ENCODE measurements at regions not wholly inside any gene's neighbourhood (a gene's known extent, or its start where the extent isn't known, plus 50 kb on each side); places are given as distances from the start of the nearest gene placed in this dataset.
A peak's percentile ranks its signal among the peaks of the same experiment; 100 is the strongest.

DNA sequence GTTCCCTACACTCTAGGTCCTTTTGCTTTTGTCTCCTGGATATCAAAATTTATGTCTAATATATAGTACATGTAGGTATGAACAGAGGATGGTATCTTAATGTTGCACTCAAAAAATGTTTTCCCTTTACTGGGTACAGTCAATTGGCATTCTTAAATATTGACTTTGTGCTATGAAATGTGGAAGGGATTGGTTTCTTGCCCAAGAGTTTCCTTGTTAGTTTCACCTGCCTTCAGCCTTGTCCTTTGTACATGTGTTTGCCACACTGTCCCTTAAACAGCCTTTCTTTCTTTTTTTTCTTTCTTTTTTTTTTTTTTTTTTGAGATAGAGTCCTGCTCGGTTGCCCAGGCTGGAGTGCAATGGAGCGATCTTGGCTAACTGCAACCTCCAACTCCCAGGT lies 287.1 kb downstream of the SQOR start:
- H3K27ac Mint-ChIP-seq: no peak overlapping the region
- H3K27me3 Mint-ChIP-seq: peaks cover 5% of the 10 kb centered on the region
- no peak overlapping the region for H3K4me3 Mint-ChIP-seq
- no peaks in the 10 kb centered on the region for H3K36me3 Mint-ChIP-seq
- H3K9me3 Mint-ChIP-seq: no peaks in the 10 kb centered on the region
- H3K4me1 Mint-ChIP-seq: no peaks in the 10 kb centered on the region

DNA sequence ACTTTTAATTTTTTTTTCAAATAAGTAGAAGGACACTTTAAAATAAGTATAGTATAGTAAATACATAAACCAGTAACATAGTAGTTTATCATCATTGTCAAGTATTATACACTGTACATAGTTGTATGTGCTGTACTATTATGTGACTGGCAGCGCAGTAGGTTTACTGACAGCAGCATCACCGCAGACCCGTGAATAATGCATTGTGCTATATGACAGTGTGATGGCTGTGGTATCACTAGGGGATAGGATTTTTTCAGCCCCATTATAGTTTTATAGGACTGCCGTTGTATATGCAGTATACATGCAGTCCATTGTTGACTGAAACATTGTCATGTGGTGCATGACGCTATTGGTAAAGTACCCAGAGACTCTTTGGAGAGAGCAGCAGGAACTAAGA lies 306.5 kb downstream of the SQOR start:
- Mint-ChIP-seq H3K4me1 (no peaks in the 10 kb centered on the region), H3K27me3 (peaks cover 10% of the 10 kb centered on the region), H3K9me3 (no peaks in the 10 kb centered on the region), H3K36me3 (no peaks in the 10 kb centered on the region), H3K27ac (no peak overlapping the region), H3K4me3 (no peak overlapping the region)

DNA sequence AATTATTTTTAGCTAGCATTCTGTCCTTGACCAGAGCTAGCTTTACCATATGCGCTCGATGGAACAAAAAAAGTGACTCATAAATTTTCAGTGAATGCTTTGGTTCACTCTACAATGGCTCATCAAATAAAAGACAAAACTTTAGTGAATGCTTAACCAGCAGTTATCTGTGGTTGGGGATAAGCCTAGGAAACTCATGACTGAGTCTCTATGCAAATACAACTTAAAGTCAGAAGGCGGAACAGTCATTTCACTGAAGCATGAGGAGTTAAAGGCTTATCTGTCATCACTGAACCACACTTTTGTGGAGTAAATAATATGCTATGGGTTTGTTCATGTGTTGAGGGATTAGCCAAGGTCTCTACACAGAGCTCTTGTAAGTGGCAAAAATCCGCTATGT lies 308.4 kb downstream of the SQOR start:
- Mint-ChIP-seq H3K4me1 (no peaks in the 10 kb centered on the region), H3K27me3 (peaks cover 3% of the 10 kb centered on the region), H3K27ac (no peak overlapping the region), H3K36me3 (no peaks in the 10 kb centered on the region), H3K4me3 (no peak overlapping the region), H3K9me3 (no peaks in the 10 kb centered on the region)

DNA sequence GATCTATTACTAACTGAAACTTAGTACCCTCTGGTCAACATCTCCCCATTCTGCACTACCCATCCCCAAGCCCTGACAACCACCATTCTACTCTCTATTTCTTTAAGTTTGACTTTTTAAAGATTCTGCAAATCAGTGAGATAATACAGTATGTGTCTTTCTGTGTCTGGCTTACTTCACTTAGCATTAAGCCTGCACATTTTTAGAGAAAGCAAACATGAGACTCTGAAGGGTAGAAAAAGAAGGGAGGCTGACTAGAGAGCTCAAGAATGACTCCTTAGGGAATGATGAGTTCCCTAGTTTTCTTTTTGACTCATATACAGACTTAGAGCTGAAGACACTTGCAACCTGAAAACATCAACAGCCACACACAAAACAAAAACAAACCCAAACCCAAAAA lies 311.3 kb downstream of the SQOR start:
- Mint-ChIP-seq H3K27ac (peak overlapping the region; percentile 18), H3K36me3 (no peaks in the 10 kb centered on the region), H3K4me3 (no peak overlapping the region), H3K4me1 (no peaks in the 10 kb centered on the region), H3K9me3 (no peaks in the 10 kb centered on the region), H3K27me3 (peaks cover 3% of the 10 kb centered on the region)

DNA sequence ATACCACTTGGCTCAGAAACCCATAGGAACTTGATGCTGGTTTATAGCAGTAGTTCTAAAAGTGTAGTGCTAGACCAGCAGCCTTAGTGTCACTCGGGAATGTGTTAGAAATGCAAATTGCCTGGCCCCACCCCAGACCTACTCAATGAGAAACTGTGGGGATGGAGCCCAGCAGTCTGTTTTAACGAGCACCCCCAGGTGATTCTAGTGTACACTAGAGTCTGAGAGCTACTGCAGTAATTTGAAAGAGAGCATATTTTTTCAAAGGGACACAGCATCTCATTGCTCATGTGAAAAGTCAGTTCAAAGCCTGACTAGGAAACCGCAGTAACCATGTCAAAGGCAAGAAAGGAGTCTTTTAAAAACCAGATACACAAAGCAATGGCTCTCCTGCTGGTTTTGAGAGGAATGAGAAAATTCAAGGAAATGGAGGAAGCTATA lies 313.4 kb downstream of the SQOR start:
- peaks cover 3% of the 10 kb centered on the region for H3K27me3 Mint-ChIP-seq
- H3K4me1 Mint-ChIP-seq: no peaks in the 10 kb centered on the region
- no peak overlapping the region for H3K4me3 Mint-ChIP-seq
- H3K36me3 Mint-ChIP-seq: no peaks in the 10 kb centered on the region
- no peaks in the 10 kb centered on the region for H3K9me3 Mint-ChIP-seq
- no peak overlapping the region for H3K27ac Mint-ChIP-seq

DNA sequence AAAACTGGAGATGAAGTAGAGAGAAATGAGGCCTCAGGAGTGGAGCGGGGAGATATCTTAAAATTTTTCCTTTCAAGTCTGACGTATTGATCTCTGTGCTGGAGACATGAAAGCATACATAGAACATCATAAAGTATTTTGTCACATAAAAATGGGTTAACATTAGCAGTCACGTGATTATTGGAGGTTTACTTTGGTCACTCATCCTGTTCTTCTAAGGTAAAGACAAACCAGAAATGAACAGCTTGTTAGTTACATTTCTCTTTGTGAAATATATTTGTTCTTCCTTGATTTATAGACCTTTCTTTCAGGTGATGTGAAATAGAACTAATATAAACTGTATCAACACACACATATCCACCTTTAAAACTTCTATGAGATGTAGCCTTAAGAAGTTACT lies 324.1 kb downstream of the SQOR start:
- Mint-ChIP-seq H3K4me1 (no peaks in the 10 kb centered on the region), H3K9me3 (peaks cover 20% of the 10 kb centered on the region), H3K27ac (no peak overlapping the region), H3K4me3 (no peak overlapping the region), H3K36me3 (peaks cover 2% of the 10 kb centered on the region), H3K27me3 (peaks cover 4% of the 10 kb centered on the region)

DNA sequence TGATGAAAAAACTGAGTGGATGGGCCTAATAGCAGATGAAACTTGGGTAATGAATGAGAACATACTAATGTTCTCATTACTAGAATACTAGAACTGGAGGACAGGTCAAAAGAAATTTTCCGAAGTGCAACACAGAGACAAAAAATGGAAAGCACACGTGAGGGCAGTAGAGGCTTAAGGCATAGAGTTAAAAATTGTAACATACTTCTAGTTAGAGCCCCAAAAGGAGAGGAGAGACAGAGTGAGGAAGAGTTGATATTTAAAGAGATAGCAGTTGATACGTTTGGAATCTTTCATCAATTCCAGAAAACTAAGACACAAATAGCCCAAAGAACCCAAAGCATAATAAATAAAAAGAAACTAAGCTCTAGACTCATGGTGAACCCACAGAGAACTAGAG lies 327.9 kb downstream of the SQOR start:
- Mint-ChIP-seq H3K4me3 (no peak overlapping the region), H3K27me3 (no peaks in the 10 kb centered on the region), H3K27ac (no peak overlapping the region), H3K4me1 (no peaks in the 10 kb centered on the region), H3K36me3 (peaks cover 2% of the 10 kb centered on the region), H3K9me3 (peaks cover 19% of the 10 kb centered on the region)

DNA sequence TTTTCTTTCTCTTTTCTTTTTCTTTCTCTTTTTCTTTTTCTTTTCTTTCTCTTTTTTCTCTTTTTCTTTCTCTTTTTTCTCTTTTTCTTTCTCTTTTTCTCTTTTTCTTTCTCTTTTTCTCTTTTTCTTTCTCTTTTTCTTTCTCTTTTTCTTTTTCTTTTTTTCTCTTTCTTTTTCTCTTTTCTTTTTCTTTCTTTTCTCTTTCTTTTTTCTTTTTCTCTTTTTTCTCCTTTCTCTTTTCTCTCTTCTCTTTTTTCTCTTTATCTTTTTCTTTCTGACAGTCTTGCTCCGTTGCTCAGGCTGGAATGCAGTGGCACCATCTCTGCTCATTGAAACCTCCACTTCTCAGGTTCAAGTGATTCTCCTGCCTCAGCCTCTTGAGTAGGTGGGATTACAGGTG lies 335.7 kb downstream of the SQOR start:
- no peaks in the 10 kb centered on the region for H3K27me3 Mint-ChIP-seq
- H3K36me3 Mint-ChIP-seq: no peaks in the 10 kb centered on the region
- no peaks in the 10 kb centered on the region for H3K4me1 Mint-ChIP-seq
- no peaks in the 10 kb centered on the region for H3K9me3 Mint-ChIP-seq
- no peak overlapping the region for H3K4me3 Mint-ChIP-seq
- no peak overlapping the region for H3K27ac Mint-ChIP-seq

DNA sequence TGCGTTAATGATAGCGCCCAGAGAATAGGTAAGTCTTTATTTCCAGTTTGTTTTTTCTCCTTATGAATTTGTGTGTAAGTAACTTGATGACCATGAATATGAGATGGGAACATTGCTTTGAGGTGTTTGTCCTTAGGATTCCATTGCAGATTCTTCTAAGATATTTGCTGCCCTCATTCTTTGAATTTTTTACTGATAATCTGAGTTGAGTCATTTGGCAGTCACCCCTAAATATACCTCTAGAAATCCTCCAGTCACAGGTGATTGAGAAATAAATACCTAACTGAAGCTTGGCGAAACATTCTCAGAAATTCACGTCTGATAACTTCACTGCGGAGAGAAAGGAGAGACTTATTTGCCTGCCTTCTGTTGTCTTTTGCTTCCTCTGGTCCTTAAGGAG lies 345.5 kb downstream of the SQOR start:
- no peaks in the 10 kb centered on the region for H3K36me3 Mint-ChIP-seq
- no peak overlapping the region for H3K4me3 Mint-ChIP-seq
- H3K9me3 Mint-ChIP-seq: no peaks in the 10 kb centered on the region
- no peaks in the 10 kb centered on the region for H3K4me1 Mint-ChIP-seq
- H3K27ac Mint-ChIP-seq: no peak overlapping the region
- peaks cover 4% of the 10 kb centered on the region for H3K27me3 Mint-ChIP-seq

DNA sequence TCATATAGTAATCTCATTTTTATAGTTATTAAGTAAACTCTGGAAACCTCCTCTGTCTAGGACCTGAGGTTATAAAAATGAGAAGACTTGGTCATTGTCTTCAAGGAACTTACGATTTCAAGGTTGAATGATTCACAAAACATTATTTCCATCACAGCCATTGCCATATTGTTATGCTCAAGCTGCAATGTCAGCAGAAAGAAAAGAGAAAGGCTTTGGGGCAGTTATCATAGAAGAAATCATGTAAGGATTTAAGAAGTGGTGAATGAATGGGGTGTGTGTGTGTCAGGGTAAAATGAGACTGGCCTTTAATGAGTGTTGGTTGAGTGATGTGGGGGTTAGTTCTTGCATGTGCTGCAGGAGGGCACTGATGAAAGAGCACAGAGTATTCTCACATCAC lies 346.8 kb downstream of the SQOR start:
- Mint-ChIP-seq H3K4me3 (no peak overlapping the region), H3K27me3 (peaks cover 4% of the 10 kb centered on the region), H3K36me3 (no peaks in the 10 kb centered on the region), H3K27ac (no peak overlapping the region), H3K9me3 (peaks cover 8% of the 10 kb centered on the region), H3K4me1 (no peaks in the 10 kb centered on the region)

DNA sequence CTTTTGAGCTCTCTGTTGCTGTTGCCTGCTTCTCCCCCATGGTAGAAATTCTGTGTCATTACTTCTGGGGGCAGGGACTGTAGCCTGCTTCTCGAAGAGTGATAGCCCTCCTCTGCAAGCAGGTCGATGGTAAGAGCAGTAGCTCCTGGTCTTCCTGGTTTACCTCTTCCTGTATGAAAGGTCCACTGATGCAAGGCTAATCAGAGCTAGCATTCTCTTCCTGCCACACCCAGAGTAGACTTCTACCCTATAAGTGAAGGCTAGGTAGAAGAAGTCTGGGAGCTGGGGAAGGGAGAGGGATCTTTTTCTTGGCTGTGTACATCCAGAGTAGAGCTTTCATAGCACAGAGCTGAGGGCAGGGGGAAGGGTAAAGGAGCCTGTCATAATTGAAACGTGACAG lies 357.0 kb downstream of the SQOR start:
- H3K4me3 Mint-ChIP-seq: no peak overlapping the region
- no peaks in the 10 kb centered on the region for H3K36me3 Mint-ChIP-seq
- H3K27me3 Mint-ChIP-seq: no peaks in the 10 kb centered on the region
- no peak overlapping the region for H3K27ac Mint-ChIP-seq
- no peaks in the 10 kb centered on the region for H3K9me3 Mint-ChIP-seq
- H3K4me1 Mint-ChIP-seq: no peaks in the 10 kb centered on the region

DNA sequence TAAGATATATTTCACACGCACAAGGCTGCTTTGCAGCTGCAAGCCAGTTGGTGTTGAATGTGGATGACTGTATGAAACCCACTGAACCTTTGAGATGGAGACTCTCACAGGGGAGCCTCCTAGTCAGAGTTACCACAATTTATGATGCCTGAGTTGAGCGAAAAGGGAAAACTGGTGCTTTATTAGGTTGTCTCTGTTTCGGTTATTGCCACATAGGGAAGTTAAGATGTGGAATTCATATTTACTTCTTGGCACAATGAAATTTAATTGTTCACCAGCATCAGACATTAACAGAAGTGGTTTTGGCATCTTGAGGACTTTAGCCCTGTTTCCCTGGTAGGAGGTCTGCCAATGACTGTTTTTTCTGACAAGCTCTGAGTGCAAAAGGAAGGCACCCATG lies 358.2 kb downstream of the SQOR start:
- Mint-ChIP-seq H3K27me3 (no peaks in the 10 kb centered on the region), H3K36me3 (no peaks in the 10 kb centered on the region), H3K9me3 (peaks cover 5% of the 10 kb centered on the region), H3K27ac (no peak overlapping the region), H3K4me1 (no peaks in the 10 kb centered on the region), H3K4me3 (no peak overlapping the region)

DNA sequence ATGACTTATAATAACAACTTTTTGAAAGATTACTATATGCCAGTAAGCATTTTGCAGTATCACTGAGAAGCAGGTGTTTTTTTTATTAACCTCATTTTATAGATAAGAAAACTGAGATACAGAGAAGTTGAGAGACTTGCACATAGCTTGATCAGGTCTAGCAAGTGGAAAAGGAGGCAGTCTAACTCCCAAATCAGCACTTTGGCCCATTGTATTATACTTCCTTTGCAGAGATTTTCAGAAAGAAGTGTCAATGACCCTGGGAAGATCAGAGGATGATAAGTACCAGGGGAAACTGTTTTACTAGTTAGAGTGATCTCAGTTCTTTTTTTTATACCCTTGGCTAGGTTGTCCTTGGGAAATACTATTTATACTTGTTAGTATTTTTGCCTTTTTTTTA lies 358.7 kb downstream of the SQOR start:
- no peaks in the 10 kb centered on the region for H3K4me1 Mint-ChIP-seq
- no peaks in the 10 kb centered on the region for H3K27me3 Mint-ChIP-seq
- H3K27ac Mint-ChIP-seq: no peak overlapping the region
- H3K4me3 Mint-ChIP-seq: no peak overlapping the region
- no peaks in the 10 kb centered on the region for H3K36me3 Mint-ChIP-seq
- peaks cover 5% of the 10 kb centered on the region for H3K9me3 Mint-ChIP-seq

DNA sequence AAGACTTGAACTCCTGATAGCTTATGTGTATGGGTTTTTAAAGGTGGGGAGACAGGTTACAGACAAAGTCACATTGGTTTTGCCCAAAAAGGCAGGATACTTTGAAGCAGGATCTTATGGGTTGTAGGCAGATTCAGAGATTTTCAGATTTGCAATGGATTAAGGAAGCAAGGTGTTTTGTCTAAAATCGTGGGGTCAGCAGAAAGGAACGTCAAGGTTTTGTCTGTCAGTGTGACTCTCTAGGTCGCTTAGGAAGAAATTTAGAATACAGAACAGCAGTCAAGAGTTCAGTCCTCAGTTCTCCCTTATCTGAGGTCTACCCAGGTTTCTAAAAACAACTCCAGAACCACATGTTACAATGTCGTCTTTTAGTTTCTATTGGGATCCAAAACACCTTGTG lies 361.0 kb downstream of the SQOR start:
- no peaks in the 10 kb centered on the region for H3K36me3 Mint-ChIP-seq
- no peak overlapping the region for H3K27ac Mint-ChIP-seq
- H3K4me1 Mint-ChIP-seq: no peaks in the 10 kb centered on the region
- H3K4me3 Mint-ChIP-seq: no peak overlapping the region
- no peaks in the 10 kb centered on the region for H3K27me3 Mint-ChIP-seq
- peaks cover 10% of the 10 kb centered on the region for H3K9me3 Mint-ChIP-seq

DNA sequence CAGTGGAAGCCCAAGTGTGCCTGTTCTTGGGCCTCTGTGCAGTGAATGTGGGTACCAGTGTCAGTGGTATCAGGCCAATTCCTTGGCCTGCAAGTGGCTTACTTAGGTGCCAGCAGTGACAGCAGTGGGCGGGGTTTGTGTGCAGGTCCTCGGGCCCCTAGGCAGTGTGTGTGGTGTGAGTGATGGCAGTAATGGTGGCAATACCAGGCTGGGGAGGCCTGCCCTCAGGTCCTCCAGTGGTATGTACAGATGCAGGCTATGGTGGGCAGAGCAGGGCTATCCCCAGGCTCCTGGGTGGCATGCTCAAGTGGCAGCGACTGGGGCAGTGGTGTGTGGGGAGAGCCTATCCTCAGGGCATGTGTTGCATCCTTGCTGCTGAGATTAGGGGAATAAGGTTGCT lies 379.7 kb downstream of the SQOR start:
- Mint-ChIP-seq H3K27me3 (no peaks in the 10 kb centered on the region), H3K36me3 (peaks cover 1% of the 10 kb centered on the region)

DNA sequence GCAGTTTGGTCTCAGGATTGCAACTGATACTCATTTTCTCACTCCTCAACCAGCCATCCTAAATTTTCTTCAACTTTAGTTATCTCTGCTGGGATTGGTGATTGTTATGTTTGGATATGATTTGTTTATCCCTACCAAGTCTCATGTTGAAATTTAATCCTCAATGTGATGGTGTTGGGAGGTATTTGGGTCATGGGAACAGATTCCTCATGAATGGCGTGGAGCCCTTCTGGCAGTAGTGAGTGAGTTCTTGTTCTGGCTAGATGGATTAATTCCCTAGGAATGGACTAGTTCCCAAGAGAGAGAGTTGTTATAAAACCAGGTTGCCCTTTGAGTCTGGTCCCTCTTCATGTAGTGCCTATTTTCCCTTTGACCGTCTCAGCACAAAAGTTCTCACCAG lies 399.9 kb downstream of the SQOR start:
- Mint-ChIP-seq H3K4me1 (no peaks in the 10 kb centered on the region), H3K36me3 (no peaks in the 10 kb centered on the region), H3K27me3 (peaks cover 3% of the 10 kb centered on the region), H3K4me3 (no peak overlapping the region), H3K27ac (no peak overlapping the region), H3K9me3 (peaks cover 19% of the 10 kb centered on the region)

More for the DNA sequence above, 379.7 kb downstream of the SQOR start:
- peaks cover 20% of the 10 kb centered on the region for H3K9me3 Mint-ChIP-seq
- no peak overlapping the region for H3K27ac Mint-ChIP-seq
- H3K4me3 Mint-ChIP-seq: no peak overlapping the region
- H3K4me1 Mint-ChIP-seq: no peaks in the 10 kb centered on the region

DNA sequence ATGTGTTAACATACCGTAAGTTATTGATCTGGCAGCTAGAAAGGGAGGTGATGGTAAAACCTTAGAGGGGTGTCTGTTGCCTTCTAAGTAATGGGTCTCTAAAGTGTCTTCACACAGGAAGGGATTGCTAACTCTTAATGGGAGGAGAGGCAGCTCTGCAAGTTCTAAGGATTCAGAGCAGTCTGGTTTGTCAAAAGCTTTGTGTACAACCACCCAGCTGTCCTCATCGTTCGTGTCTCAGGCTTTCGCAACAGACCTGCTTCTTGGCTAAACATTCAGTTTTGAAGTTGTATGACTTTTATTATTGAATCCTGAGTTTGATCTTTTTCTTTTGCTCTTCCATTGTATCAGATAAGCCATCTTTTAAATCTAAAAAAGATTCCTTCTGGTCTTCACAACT lies 404.9 kb downstream of the SQOR start:
- H3K27ac Mint-ChIP-seq: no peak overlapping the region
- H3K4me1 Mint-ChIP-seq: no peaks in the 10 kb centered on the region
- no peak overlapping the region for H3K4me3 Mint-ChIP-seq
- peaks cover 4% of the 10 kb centered on the region for H3K9me3 Mint-ChIP-seq
- no peaks in the 10 kb centered on the region for H3K27me3 Mint-ChIP-seq
- H3K36me3 Mint-ChIP-seq: no peaks in the 10 kb centered on the region
